ENCODE measurements at regions not wholly inside any gene's neighbourhood (a gene's known extent, or its start where the extent isn't known, plus 50 kb on each side); places are given as distances from the start of the nearest gene placed in this dataset.
"Not testable (repeated sequence)": the region's sequence is repeated elsewhere in the genome, so short reads cannot be mapped to it uniquely, and the experiment has no call there.

- DNase-seq = peak; percentile 40
- in situ Hi-C loops (cut with HindIII; ENCODE audit: low pct_ligation_motif_present, low pct_unique_long_range_greater_than_20kb, low sequenced_read_pairs) = no loop called here
Observed at GRCh38 chr16:72664056-72664508, 383.8 kb downstream of the ZFHX3 start.

GRCh38 chr16:72658888-72659717 lies 388.8 kb downstream of the ZFHX3 start:
- DNase-seq = no peak
- in situ Hi-C loops (cut with HindIII; ENCODE audit: low pct_ligation_motif_present, low pct_unique_long_range_greater_than_20kb, low sequenced_read_pairs) = no loop called here

- in situ Hi-C loops (cut with HindIII; ENCODE audit: low pct_ligation_motif_present, low pct_unique_long_range_greater_than_20kb, low sequenced_read_pairs) = no loop called here
Observed at GRCh38 chr16:72657791-72658190, 390.1 kb downstream of the ZFHX3 start.

GRCh38 chr16:72657164-72657563 lies 390.8 kb downstream of the ZFHX3 start:
- in situ Hi-C loops (cut with HindIII; ENCODE audit: low pct_ligation_motif_present, low pct_unique_long_range_greater_than_20kb, low sequenced_read_pairs) = no loop called here
- DNase-seq = no peak

More at GRCh38 chr16:72657791-72658190, 390.1 kb downstream of the ZFHX3 start:
- no peak for DNase-seq

GRCh38 chr16:72654535-72654934 lies 393.4 kb downstream of the ZFHX3 start:
- in situ Hi-C loops (cut with HindIII; ENCODE audit: low pct_ligation_motif_present, low pct_unique_long_range_greater_than_20kb, low sequenced_read_pairs) = no loop called here

GRCh38 chr16:72649254-72649944 lies 398.5 kb downstream of the ZFHX3 start:
- in situ Hi-C loops (cut with HindIII; ENCODE audit: low pct_ligation_motif_present, low pct_unique_long_range_greater_than_20kb, low sequenced_read_pairs) = no loop called here

More at GRCh38 chr16:72654535-72654934, 393.4 kb downstream of the ZFHX3 start:
- no peak for DNase-seq

GRCh38 chr16:72646615-72647014 lies 401.3 kb downstream of the ZFHX3 start:
- DNase-seq = no peak

More at GRCh38 chr16:72649254-72649944, 398.5 kb downstream of the ZFHX3 start:
- DNase-seq = no peak

GRCh38 chr16:72645538-72645937 lies 402.4 kb downstream of the ZFHX3 start:
- in situ Hi-C loops (cut with HindIII; ENCODE audit: low pct_ligation_motif_present, low pct_unique_long_range_greater_than_20kb, low sequenced_read_pairs) = no loop called here

More at GRCh38 chr16:72646615-72647014, 401.3 kb downstream of the ZFHX3 start:
- in situ Hi-C loops (cut with HindIII; ENCODE audit: low pct_ligation_motif_present, low pct_unique_long_range_greater_than_20kb, low sequenced_read_pairs) = no loop called here

GRCh38 chr16:72644911-72645310 lies 403.0 kb downstream of the ZFHX3 start:
- DNase-seq = no peak
- in situ Hi-C loops (cut with HindIII; ENCODE audit: low pct_ligation_motif_present, low pct_unique_long_range_greater_than_20kb, low sequenced_read_pairs) = no loop called here

More at GRCh38 chr16:72645538-72645937, 402.4 kb downstream of the ZFHX3 start:
- no peak for DNase-seq

GRCh38 chr16:72639494-72639893 lies 408.4 kb downstream of the ZFHX3 start:
- no peak for DNase-seq
- in situ Hi-C loops (cut with HindIII; ENCODE audit: low pct_ligation_motif_present, low pct_unique_long_range_greater_than_20kb, low sequenced_read_pairs) = no loop called here

- in situ Hi-C loops (cut with HindIII; ENCODE audit: low pct_ligation_motif_present, low pct_unique_long_range_greater_than_20kb, low sequenced_read_pairs) = no loop called here
- peak; percentile 84 for DNase-seq
Observed at GRCh38 chr16:72637306-72637705, 410.6 kb downstream of the ZFHX3 start.

- in situ Hi-C loops (cut with HindIII; ENCODE audit: low pct_ligation_motif_present, low pct_unique_long_range_greater_than_20kb, low sequenced_read_pairs) = no loop called here
- no peak for DNase-seq
Observed at GRCh38 chr16:72635694-72636093, 412.2 kb downstream of the ZFHX3 start.

- in situ Hi-C loops (cut with HindIII; ENCODE audit: low pct_ligation_motif_present, low pct_unique_long_range_greater_than_20kb, low sequenced_read_pairs) = no loop called here
- no peak for DNase-seq
Observed at GRCh38 chr16:72635104-72635503, 412.8 kb downstream of the ZFHX3 start.

GRCh38 chr16:72627182-72627896 lies 420.6 kb downstream of the ZFHX3 start:
- DNase-seq = peak; percentile 25
- in situ Hi-C loops (cut with HindIII; ENCODE audit: low pct_ligation_motif_present, low pct_unique_long_range_greater_than_20kb, low sequenced_read_pairs) = not testable (repeated sequence)

GRCh38 chr16:72626623-72627022 lies 421.3 kb downstream of the ZFHX3 start:
- no peak for DNase-seq
- in situ Hi-C loops (cut with HindIII; ENCODE audit: low pct_ligation_motif_present, low pct_unique_long_range_greater_than_20kb, low sequenced_read_pairs) = no loop called here

- in situ Hi-C loops (cut with HindIII; ENCODE audit: low pct_ligation_motif_present, low pct_unique_long_range_greater_than_20kb, low sequenced_read_pairs) = no loop called here
- DNase-seq = no peak
Observed at GRCh38 chr16:72621651-72622050, 426.3 kb downstream of the ZFHX3 start.

GRCh38 chr16:72620853-72621252 lies 427.1 kb downstream of the ZFHX3 start:
- in situ Hi-C loops (cut with HindIII; ENCODE audit: low pct_ligation_motif_present, low pct_unique_long_range_greater_than_20kb, low sequenced_read_pairs) = no loop called here
- DNase-seq = no peak

GRCh38 chr16:72620348-72620747 lies 427.6 kb downstream of the ZFHX3 start:
- in situ Hi-C loops (cut with HindIII; ENCODE audit: low pct_ligation_motif_present, low pct_unique_long_range_greater_than_20kb, low sequenced_read_pairs) = no loop called here
- DNase-seq = no peak

- in situ Hi-C loops (cut with HindIII; ENCODE audit: low pct_ligation_motif_present, low pct_unique_long_range_greater_than_20kb, low sequenced_read_pairs) = no loop called here
- DNase-seq = no peak
Observed at GRCh38 chr16:72615856-72616255, 432.1 kb downstream of the ZFHX3 start.
